GM23248 (cell line): ENCODE measurements at regions not wholly inside any gene's neighbourhood (a gene's known extent, or its start where the extent isn't known, plus 50 kb on each side); places are given as distances from the start of the nearest gene placed in this dataset.

Experiments
- DNase-seq: peaks from one replicate; pipeline ENCODE4 v3.0.0-alpha.2; 2015
- H2AFZ ChIP-seq: fragments of 200-600 bp; sonication (generic); 2 replicates; pipeline ENCODE4 v1.6.1; 2016; ENCODE audit warnings: antibody characterized with exemption
- H3F3A ChIP-seq: fragments of 200-600 bp; sonication (generic); 2 replicates; pipeline ENCODE4 v1.6.1; 2016; ENCODE audit warnings: mild to moderate bottlenecking, antibody characterized with exemption, mixed run types; ENCODE audit not compliant: insufficient read depth
- H3K27ac ChIP-seq: fragments of 200-600 bp; sonication (generic); 2 replicates; pipeline ENCODE4 v1.5.1; 2016; ENCODE audit warnings: mild to moderate bottlenecking
- H3K27me3 ChIP-seq: fragments of 200-600 bp; sonication (generic); replicated peaks from 2 replicates; pipeline ENCODE4 v1.6.1; 2016; ENCODE audit warnings: mild to moderate bottlenecking; ENCODE audit not compliant: insufficient read depth
- H3K36me3 ChIP-seq: fragments of 200-600 bp; sonication (generic); 2 replicates; pipeline ENCODE4 v1.6.1; 2016; ENCODE audit warnings: low read depth, mild to moderate bottlenecking
- H3K4me1 ChIP-seq: fragments of 200-600 bp; sonication (generic); 2 replicates; pipeline ENCODE4 v1.6.1; 2016; ENCODE audit warnings: mild to moderate bottlenecking; ENCODE audit not compliant: insufficient read depth
- H3K4me2 ChIP-seq: fragments of 200-600 bp; sonication (generic); one replicate; pipeline ENCODE4 v1.6.1; 2016; ENCODE audit warnings: mild to moderate bottlenecking; ENCODE audit not compliant: unreplicated experiment
- H3K4me3 ChIP-seq: fragments of 200-600 bp; sonication (generic); 2 replicates; pipeline ENCODE4 v1.5.1; 2016; ENCODE audit warnings: mild to moderate bottlenecking
- H3K79me2 ChIP-seq: fragments of 200-600 bp; sonication (generic); 2 replicates; pipeline ENCODE4 v1.6.1; 2016; ENCODE audit warnings: mild to moderate bottlenecking; ENCODE audit not compliant: insufficient read depth
- H3K9ac ChIP-seq: fragments of 200-600 bp; sonication (generic); 2 replicates; pipeline ENCODE4 v1.6.1; 2016; ENCODE audit warnings: mild to moderate bottlenecking
- H3K9me2 ChIP-seq: fragments of 200-600 bp; sonication (generic); 2 replicates; pipeline ENCODE4 v1.6.1; 2016; ENCODE audit warnings: mixed run types, mild to moderate bottlenecking, moderate library complexity; ENCODE audit not compliant: insufficient read depth
- H3K9me3 ChIP-seq: fragments of 200-600 bp; sonication (generic); one replicate; pipeline ENCODE4 v1.6.1; 2017; ENCODE audit warnings: low read depth
- H4K20me1 ChIP-seq: fragments of 200-600 bp; sonication (generic); 2 replicates; pipeline ENCODE4 v1.6.0; 2016; ENCODE audit not compliant: insufficient read depth
- EZH2 ChIP-seq: fragments of 200-600 bp; sonication (generic); IDR thresholded peaks from 2 replicates; pipeline ENCODE4 v1.6.1; 2018; ENCODE audit warnings: antibody characterized with exemption, mild to moderate bottlenecking; ENCODE audit not compliant: insufficient read depth, poor library complexity, severe bottlenecking
- EZH2phosphoT487 ChIP-seq: fragments of 200-600 bp; sonication (generic); IDR thresholded peaks from 2 replicates; pipeline ENCODE4 v1.6.1; 2018; ENCODE audit warnings: antibody characterized with exemption, moderate library complexity, mild to moderate bottlenecking, low read depth; ENCODE audit not compliant: insufficient read depth
- WGBS, 2 experiments: methylation state at CpG; one replicate each; pipeline ENCODE4 v1.1.6; 2015 to 2017; ENCODE audit warnings: low lambda C conversion rate in 2 of 2, low coverage in 1 of 2; ENCODE audit errors: missing lambda C conversion rate in 2 of 2; 5-methylcytosine and 5-hydroxymethylcytosine counted together
- in situ Hi-C: fragments of 300-500 bp; cut with MboI; formaldehyde crosslinking; loops from 2 replicates; pipeline ENCODE4 v1.15.0; 2020

- no peaks in the 10 kb centered on the region for H3K27me3 ChIP-seq
- DNase-seq: no peak
- in situ Hi-C loops: no loop called here
These were observed 383.3 kb downstream of the MN1 start for GRCh38 chr22:27418261-27418660.

GRCh38 chr22:27419473-27419872 is 382.1 kb downstream of the MN1 start:
- no peaks in the 10 kb centered on the region for H3K36me3 ChIP-seq
- no peaks in the 10 kb centered on the region for H3K27me3 ChIP-seq
- H3K4me3 ChIP-seq: no peak overlapping the region
- no peaks in the 10 kb centered on the region for H3K9me2 ChIP-seq
- no peaks in the 10 kb centered on the region for H4K20me1 ChIP-seq
- DNase-seq: no peak
- H3K27ac ChIP-seq: no peak overlapping the region
- no peaks in the 10 kb centered on the region for H3K79me2 ChIP-seq
- H3K4me2 ChIP-seq: no peak overlapping the region
- TF ChIP-seq EZH2phosphoT487 (no peak), EZH2 (no peak)
- H3K4me1 ChIP-seq: peaks cover 15% of the 10 kb centered on the region
- no peak overlapping the region for H2AFZ ChIP-seq
- 0 out of 2 replicates have a peak, but pooled peaks cover 3% of the 10 kb centered on the region for H3F3A ChIP-seq
- no peaks in the 10 kb centered on the region for H3K9me3 ChIP-seq
- WGBS, 2 experiments: 88 to 90% methylated on average over 7 of the region's 7 CpGs
- in situ Hi-C loops: no loop called here
- H3K9ac ChIP-seq: no peak overlapping the region

More at GRCh38 chr22:27418261-27418660, 383.3 kb downstream of the MN1 start:
- Histone ChIP-seq H3K9me2 (no peaks in the 10 kb centered on the region), H3K27ac (no peak overlapping the region), H3K9me3 (no peaks in the 10 kb centered on the region), H3F3A (0 out of 2 replicates have a peak, but pooled peaks cover 3% of the 10 kb centered on the region), H4K20me1 (no peaks in the 10 kb centered on the region), H3K9ac (no peak overlapping the region), H3K79me2 (no peaks in the 10 kb centered on the region), H3K4me1 (peaks cover 15% of the 10 kb centered on the region), H3K4me2 (no peak overlapping the region), H3K36me3 (no peaks in the 10 kb centered on the region), H3K4me3 (no peak overlapping the region), H2AFZ (no peak overlapping the region)
- WGBS, 2 experiments: 61 to 63% methylated on average over 7 of the region's 7 CpGs
- TF ChIP-seq EZH2phosphoT487 (no peak), EZH2 (no peak)

GRCh38 chr22:27420195-27420816 is 381.2 kb downstream of the MN1 start:
- in situ Hi-C loops: no loop called here
- Histone ChIP-seq H2AFZ (peak overlapping the region; percentile 7; the same call in 1 of the 2 replicates), H3K4me2 (peak overlapping the region; percentile 67), H3K79me2 (no peaks in the 10 kb centered on the region), H3K9me2 (no peaks in the 10 kb centered on the region), H3K9me3 (no peaks in the 10 kb centered on the region), H4K20me1 (no peaks in the 10 kb centered on the region), H3K9ac (no peak overlapping the region), H3K36me3 (no peaks in the 10 kb centered on the region), H3K27ac (no peak overlapping the region; the same call in 1 of the 2 replicates), H3K27me3 (no peaks in the 10 kb centered on the region), H3K4me3 (no peak overlapping the region), H3K4me1 (peaks cover 15% of the 10 kb centered on the region), H3F3A (peaks cover 3% of the 10 kb centered on the region; the same call in 1 of the 2 replicates)
- 60 to 62% methylated on average over 6 of the region's 6 CpGs for WGBS, 2 experiments
- TF ChIP-seq EZH2phosphoT487 (no peak), EZH2 (no peak)
- peak; percentile 30 for DNase-seq

GRCh38 chr22:27420817-27421361 is 380.7 kb downstream of the MN1 start:
- Histone ChIP-seq H3K27ac (peak overlapping the region; percentile 48; the same call in 1 of the 2 replicates), H3K27me3 (no peaks in the 10 kb centered on the region), H3F3A (peaks cover 3% of the 10 kb centered on the region; the same call in 1 of the 2 replicates), H3K36me3 (no peaks in the 10 kb centered on the region), H4K20me1 (no peaks in the 10 kb centered on the region), H3K4me3 (no peak overlapping the region; the same call in 1 of the 2 replicates), H3K9ac (0 out of 2 replicates have a peak overlapping the region, but pooled peaks have one; percentile 24), H3K79me2 (no peaks in the 10 kb centered on the region), H3K9me3 (no peaks in the 10 kb centered on the region), H3K9me2 (no peaks in the 10 kb centered on the region), H2AFZ (peak overlapping the region; percentile 7; the same call in 1 of the 2 replicates), H3K4me1 (peaks cover 15% of the 10 kb centered on the region), H3K4me2 (peak overlapping the region; percentile 67)
- DNase-seq: peak; percentile 92
- TF ChIP-seq EZH2 (no peak), EZH2phosphoT487 (no peak)
- WGBS, 2 experiments: 12 to 17% methylated on average over 26 to 27 of the region's 27 CpGs
- in situ Hi-C loops: no loop called here
